HG03175 (cell line): ENCODE measurements at regions not wholly inside any gene's neighbourhood (a gene's known extent, or its start where the extent isn't known, plus 50 kb on each side); places are given as distances from the start of the nearest gene placed in this dataset.

Experiments
- ATAC-seq: cut with Tn5 transposase; IDR thresholded peaks from one replicate; pipeline ENCODE4 v1.9.1; 2021; ENCODE audit warnings: mild to moderate bottlenecking, moderate library complexity; ENCODE audit not compliant: unreplicated experiment

GRCh38 chr5:30957591-30957990 is 235.9 kb upstream of the CDH6 start:
- no peak for ATAC-seq

GRCh38 chr5:30956251-30956650 is 237.2 kb upstream of the CDH6 start:
- no peak for ATAC-seq

GRCh38 chr5:30937070-30937469 is 256.4 kb upstream of the CDH6 start:
- ATAC-seq: no peak

GRCh38 chr5:30933599-30933998 is 259.9 kb upstream of the CDH6 start:
- ATAC-seq: no peak

- ATAC-seq: no peak
These were observed 261.0 kb upstream of the CDH6 start for GRCh38 chr5:30932273-30933017.

- ATAC-seq: no peak
These were observed 262.8 kb upstream of the CDH6 start for GRCh38 chr5:30930736-30931135.

GRCh38 chr5:30928956-30929355 is 264.5 kb upstream of the CDH6 start:
- ATAC-seq: no peak

GRCh38 chr5:30926218-30926617 is 267.3 kb upstream of the CDH6 start:
- ATAC-seq: no peak

- ATAC-seq: no peak
These were observed 272.1 kb upstream of the CDH6 start for GRCh38 chr5:30921388-30921787.

- no peak for ATAC-seq
These were observed 275.3 kb upstream of the CDH6 start for GRCh38 chr5:30918171-30918570.

GRCh38 chr5:30908356-30908755 is 285.1 kb upstream of the CDH6 start:
- no peak for ATAC-seq

GRCh38 chr5:30900367-30900766 is 293.1 kb upstream of the CDH6 start:
- ATAC-seq: no peak

GRCh38 chr5:30894811-30895210 is 298.7 kb upstream of the CDH6 start:
- no peak for ATAC-seq

- ATAC-seq: no peak
These were observed 301.8 kb upstream of the CDH6 start for GRCh38 chr5:30891660-30892059.

GRCh38 chr5:30890377-30890776 is 303.1 kb upstream of the CDH6 start:
- ATAC-seq: no peak

- ATAC-seq: no peak
These were observed 313.0 kb upstream of the CDH6 start for GRCh38 chr5:30880514-30880913.

GRCh38 chr5:30879887-30880286 is 313.6 kb upstream of the CDH6 start:
- ATAC-seq: no peak

- no peak for ATAC-seq
These were observed 314.7 kb upstream of the CDH6 start for GRCh38 chr5:30878746-30879145.

- no peak for ATAC-seq
These were observed 315.2 kb upstream of the CDH6 start for GRCh38 chr5:30878296-30878695.

GRCh38 chr5:30874241-30875034 is 319.0 kb upstream of the CDH6 start:
- no peak for ATAC-seq

GRCh38 chr5:30871196-30871595 is 322.3 kb upstream of the CDH6 start:
- no peak for ATAC-seq

GRCh38 chr5:30867711-30868110 is 325.8 kb upstream of the CDH6 start:
- no peak for ATAC-seq
